Parathyroid adenoma (tissue), 2 donors: ENCODE measurements at regions not wholly inside any gene's neighbourhood (a gene's known extent, or its start where the extent isn't known, plus 50 kb on each side); places are given as distances from the start of the nearest gene placed in this dataset.
"Not testable (repeated sequence)": the region's sequence is repeated elsewhere in the genome, so short reads cannot be mapped to it uniquely, and the experiment has no call there.

Experiments
- H2AFZ ChIP-seq: fragments of 300-600 bp; sonication (generic); one replicate; pipeline ENCODE4 v1.7.0; 2017; ENCODE audit warnings: antibody characterized with exemption, mild to moderate bottlenecking
- H3K27ac ChIP-seq: fragments of 300-600 bp; sonication (generic); one replicate; pipeline ENCODE4 v1.7.0; 2017
- H3K27me3 ChIP-seq: fragments of 300-600 bp; sonication (generic); one replicate; pipeline ENCODE4 v1.7.0; 2017; ENCODE audit warnings: low read length; ENCODE audit not compliant: control insufficient read depth, insufficient read depth
- H3K36me3 ChIP-seq: fragments of 300-600 bp; sonication (generic); one replicate; pipeline ENCODE4 v1.7.0; 2017; ENCODE audit warnings: low read length; ENCODE audit not compliant: control insufficient read depth, insufficient read depth
- H3K4me1 ChIP-seq: fragments of 300-600 bp; sonication (generic); one replicate; pipeline ENCODE4 v1.7.0; 2017; ENCODE audit warnings: control low read depth
- H3K4me2 ChIP-seq: fragments of 300-600 bp; sonication (generic); one replicate; pipeline ENCODE4 v1.7.0; 2017; ENCODE audit warnings: low read length
- H3K4me3 ChIP-seq: fragments of 300-600 bp; sonication (generic); one replicate; pipeline ENCODE4 v1.7.0; 2017; ENCODE audit warnings: low read depth, low read length
- H3K79me2 ChIP-seq: fragments of 300-600 bp; sonication (generic); one replicate; pipeline ENCODE4 v1.7.0; 2017; ENCODE audit warnings: control low read depth
- H3K9ac ChIP-seq: fragments of 300-600 bp; sonication (generic); one replicate; pipeline ENCODE4 v1.7.0; 2017; ENCODE audit warnings: mild to moderate bottlenecking
- H3K9me3 ChIP-seq: fragments of 300-600 bp; sonication (generic); one replicate; pipeline ENCODE4 v1.7.0; 2017; ENCODE audit warnings: low read length; ENCODE audit not compliant: control insufficient read depth
- CTCF ChIP-seq: fragments of 300-600 bp; sonication (generic); IDR thresholded peaks from one replicate; pipeline ENCODE4 v1.7.0; 2017; ENCODE audit warnings: antibody characterized with exemption, mild to moderate bottlenecking
- donor health status: primary hyperparathyroidism.

DNA sequence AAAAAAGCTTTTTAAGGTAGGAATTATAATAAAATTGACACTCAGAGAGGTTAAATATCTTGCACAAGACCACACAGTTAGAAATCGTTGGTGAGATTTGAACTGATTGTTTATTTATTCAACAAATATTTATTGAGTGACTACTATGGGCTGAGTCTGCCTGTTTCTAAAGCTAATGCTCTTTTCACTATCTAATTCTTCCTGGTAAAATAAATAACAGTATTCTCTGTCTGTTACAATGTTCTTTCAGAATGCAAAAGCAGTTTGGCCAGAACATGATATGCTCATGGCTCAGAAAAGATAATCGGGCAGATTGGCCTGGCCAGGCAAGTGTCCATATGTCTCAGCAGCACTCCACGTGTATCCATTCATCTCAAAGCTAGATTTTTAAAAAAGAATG, 82.0 kb downstream of the BTG1 start:
- H3K4me1 ChIP-seq = no peaks in the 10 kb centered on the region
- H3K4me3 ChIP-seq = no peak overlapping the region
- no peak overlapping the region for H3K27ac ChIP-seq

GRCh38 chr12:92062539-92063493, 82.8 kb downstream of the BTG1 start:
- no peak overlapping the region for H2AFZ ChIP-seq
- H3K4me1 ChIP-seq = no peaks in the 10 kb centered on the region
- no peaks in the 10 kb centered on the region for H3K36me3 ChIP-seq
- no peaks in the 10 kb centered on the region for H3K9me3 ChIP-seq
- H3K4me2 ChIP-seq = no peak overlapping the region
- no peaks in the 10 kb centered on the region for H3K79me2 ChIP-seq
- H3K27me3 ChIP-seq = no peaks in the 10 kb centered on the region
- no peak for TF ChIP-seq CTCF
- no peak overlapping the region for H3K9ac ChIP-seq
- H3K4me3 ChIP-seq = no peak overlapping the region
- H3K27ac ChIP-seq = no peak overlapping the region

More for the DNA sequence above, 82.0 kb downstream of the BTG1 start:
- Histone ChIP-seq H2AFZ (no peak overlapping the region), H3K79me2 (no peaks in the 10 kb centered on the region), H3K27me3 (no peaks in the 10 kb centered on the region), H3K36me3 (no peaks in the 10 kb centered on the region), H3K9me3 (no peaks in the 10 kb centered on the region), H3K9ac (no peak overlapping the region), H3K4me2 (no peak overlapping the region)
- TF ChIP-seq CTCF = no peak

DNA sequence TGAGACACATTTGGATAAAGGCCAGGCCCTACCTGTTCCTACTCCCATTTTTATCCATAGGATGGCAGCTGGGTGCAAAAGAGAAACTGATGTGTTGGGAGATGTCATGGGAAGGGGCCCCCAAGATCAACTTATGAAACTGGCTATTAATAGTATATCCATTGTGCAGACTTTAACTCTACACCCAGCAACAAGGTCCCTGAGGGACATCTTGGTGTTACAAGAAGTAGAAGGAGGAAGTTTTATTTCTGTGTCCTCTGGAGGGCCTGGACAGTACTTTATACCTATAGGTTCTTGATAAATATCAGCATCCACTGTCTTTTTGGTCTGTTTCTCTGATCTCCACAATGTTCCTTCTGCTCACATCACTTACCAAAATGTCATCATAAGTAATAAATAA, 84.6 kb downstream of the BTG1 start:
- Histone ChIP-seq H3K27ac (no peak overlapping the region), H3K4me2 (no peak overlapping the region), H3K27me3 (no peaks in the 10 kb centered on the region), H3K79me2 (no peaks in the 10 kb centered on the region), H2AFZ (no peak overlapping the region), H3K4me1 (no peaks in the 10 kb centered on the region), H3K9me3 (no peaks in the 10 kb centered on the region), H3K4me3 (no peak overlapping the region), H3K9ac (no peak overlapping the region), H3K36me3 (no peaks in the 10 kb centered on the region)
- TF ChIP-seq CTCF = no peak

GRCh38 chr12:92059960-92060359, 85.7 kb downstream of the BTG1 start:
- H3K4me2 ChIP-seq = no peak overlapping the region
- H3K27me3 ChIP-seq = no peaks in the 10 kb centered on the region
- no peak overlapping the region for H3K27ac ChIP-seq
- H3K79me2 ChIP-seq = no peaks in the 10 kb centered on the region
- H3K9me3 ChIP-seq = no peaks in the 10 kb centered on the region
- no peak overlapping the region for H3K9ac ChIP-seq
- H3K4me3 ChIP-seq = no peak overlapping the region
- TF ChIP-seq CTCF = no peak
- H3K36me3 ChIP-seq = no peaks in the 10 kb centered on the region
- no peak overlapping the region for H2AFZ ChIP-seq
- H3K4me1 ChIP-seq = no peaks in the 10 kb centered on the region

DNA sequence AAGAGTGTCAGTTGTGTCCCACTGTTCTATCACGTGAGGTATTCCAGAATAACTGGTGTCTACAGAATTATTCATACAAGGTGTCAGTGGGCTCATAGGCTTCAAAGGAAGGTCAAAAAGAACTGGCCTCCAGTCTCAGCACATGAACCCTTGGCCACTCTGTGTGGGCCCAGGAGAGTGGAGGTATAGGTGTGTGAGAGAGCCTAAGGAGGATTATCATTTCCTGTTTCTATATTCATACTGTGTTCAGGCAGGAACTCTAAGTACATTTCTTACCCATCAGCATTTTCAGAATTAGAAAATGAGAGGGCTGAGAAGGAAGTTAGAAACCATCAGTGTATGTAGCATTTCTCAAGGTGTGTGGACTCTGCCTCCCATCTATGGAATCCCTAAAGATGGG, 87.0 kb downstream of the BTG1 start:
- Histone ChIP-seq H3K27ac (no peak overlapping the region), H2AFZ (no peak overlapping the region), H3K27me3 (no peaks in the 10 kb centered on the region), H3K9me3 (no peaks in the 10 kb centered on the region), H3K36me3 (no peaks in the 10 kb centered on the region), H3K79me2 (no peaks in the 10 kb centered on the region), H3K4me1 (no peaks in the 10 kb centered on the region), H3K4me3 (no peak overlapping the region), H3K9ac (no peak overlapping the region), H3K4me2 (no peak overlapping the region)
- no peak for TF ChIP-seq CTCF

DNA sequence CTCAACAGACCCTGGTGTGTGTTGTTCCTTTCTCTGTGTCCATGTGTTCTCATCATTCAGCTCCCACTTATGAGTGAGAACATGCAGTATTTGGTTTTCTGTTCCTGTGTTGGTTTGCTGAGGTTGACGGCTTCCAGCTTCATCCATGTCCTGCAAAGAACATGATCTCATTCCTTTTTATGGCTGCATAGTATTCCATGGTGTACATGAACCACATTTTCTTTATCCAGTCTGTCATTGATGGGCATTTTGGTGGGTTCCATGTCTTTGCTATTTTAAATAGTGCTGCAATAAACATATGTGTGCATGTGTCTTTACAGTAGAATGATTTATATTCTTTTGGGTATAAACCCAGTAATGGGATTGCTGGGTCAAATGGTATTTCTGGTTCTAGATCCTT, 88.9 kb downstream of the BTG1 start:
- not testable (repeated sequence) for H3K4me1 ChIP-seq, H2AFZ ChIP-seq, H3K27ac ChIP-seq, H3K27me3 ChIP-seq, H3K9me3 ChIP-seq, H3K4me2 ChIP-seq, H3K4me3 ChIP-seq, H3K79me2 ChIP-seq, H3K36me3 ChIP-seq, H3K9ac ChIP-seq
